SK-N-SH (cell line): ENCODE measurements at regions not wholly inside any gene's neighbourhood (a gene's known extent, or its start where the extent isn't known, plus 50 kb on each side); places are given as distances from the start of the nearest gene placed in this dataset.

Experiments
- CTCF ChIA-PET: fragments of 300-600, 350-600 bp; formaldehyde crosslinking; extraction: SDS; loops from one replicate; lab custom pipeline; 2021; lab: Yijun Ruan, JAX
- POLR2A ChIA-PET: fragments of 350-600 bp; sonication (Branson Sonifier 250); formaldehyde crosslinking; extraction: SDS; loops from one replicate; lab custom pipeline; 2020; ENCODE audit warnings: antibody characterized with exemption, inconsistent platforms; lab: Yijun Ruan, JAX
- DNase-seq: peaks from one replicate; pipeline ENCODE4 v3.0.0; 2012
- H2AFZ ChIP-seq: fragments of 200-600 bp; sonication (generic); 2 replicates; pipeline ENCODE4 v1.8.1; 2016; ENCODE audit warnings: antibody characterized with exemption, mild to moderate bottlenecking, low read depth
- H3F3A ChIP-seq: fragments of 200-600 bp; sonication (generic); replicated peaks from 2 replicates; pipeline ENCODE3; 2016; ENCODE audit warnings: antibody characterized with exemption, mild to moderate bottlenecking; ENCODE audit not compliant: insufficient read depth
- H3K27ac ChIP-seq, 2 experiments: fragments of 200-500 bp in 1 of 2; fragments of 200-600 bp in 1 of 2; sonication (Bioruptor generic) in 1 of 2; sonication (generic), shearing (Covaris generic) in 1 of 2; 2 replicates each; pipeline versions ENCODE4 v1.5.1 to v1.6.1; 2014 to 2016; ENCODE audit warnings: low read depth in 2 of 2, inconsistent platforms in 1 of 2, low read length in 1 of 2, mild to moderate bottlenecking in 1 of 2, mixed read lengths in 1 of 2
- H3K27me3 ChIP-seq: fragments of 200-600 bp; sonication (generic), shearing (Covaris generic); 2 replicates; pipeline ENCODE4 v1.6.1; 2016; ENCODE audit warnings: mixed run types; ENCODE audit not compliant: insufficient read depth
- H3K36me3 ChIP-seq, 2 experiments: fragments of 200-500 bp in 1 of 2; fragments of 200-600 bp in 1 of 2; sonication (Bioruptor generic) in 1 of 2; sonication (generic) in 1 of 2; replicated peaks in 1 of 2; 2 replicates each; pipeline versions ENCODE3 to v1.5.1; 2014 to 2016; ENCODE audit warnings: low read length in 1 of 2, mild to moderate bottlenecking in 1 of 2; ENCODE audit not compliant: insufficient read depth in 2 of 2, control insufficient read depth in 1 of 2
- H3K4me1 ChIP-seq, 2 experiments: fragments of 200-500 bp in 1 of 2; fragments of 200-600 bp in 1 of 2; sonication (Bioruptor generic) in 1 of 2; sonication (generic), shearing (Covaris generic) in 1 of 2; 2 replicates each; pipeline versions ENCODE4 v1.5.1 to v1.6.1; 2014 to 2016; ENCODE audit warnings: low read depth in 1 of 2, low read length in 1 of 2, mixed run types in 1 of 2; ENCODE audit not compliant: insufficient read depth in 2 of 2, control insufficient read depth in 1 of 2
- H3K4me2 ChIP-seq: fragments of 200-600 bp; sonication (generic), shearing (Covaris generic); 2 replicates; pipeline ENCODE4 v1.6.1; 2017; ENCODE audit warnings: mixed run types
- H3K4me3 ChIP-seq, 2 experiments: fragments of 200-500 bp in 1 of 2; fragments of 200-600 bp in 1 of 2; sonication (Bioruptor generic) in 1 of 2; sonication (generic), shearing (Covaris generic) in 1 of 2; 2 replicates each; pipeline versions ENCODE4 v1.5.1 to v1.8.1; 2014 to 2016; ENCODE audit warnings: low read depth in 2 of 2, inconsistent platforms in 1 of 2, low read length in 1 of 2, mild to moderate bottlenecking in 1 of 2, mixed read lengths in 1 of 2, moderate library complexity in 1 of 2
- H3K79me2 ChIP-seq: fragments of 200-600 bp; sonication (generic); 2 replicates; pipeline ENCODE4 v1.8.1; 2017; ENCODE audit warnings: mild to moderate bottlenecking; ENCODE audit not compliant: insufficient read depth
- H3K9ac ChIP-seq: fragments of 200-600 bp; sonication (generic); 2 replicates; pipeline ENCODE4 v1.6.1; 2017; ENCODE audit warnings: mixed run types
- H3K9me2 ChIP-seq: fragments of 200-600 bp; sonication (generic); 2 replicates; pipeline ENCODE4 v1.6.1; 2017; ENCODE audit warnings: mixed run types
- H3K9me3 ChIP-seq: fragments of 200-600 bp; sonication (generic); 2 replicates; pipeline ENCODE4 v1.6.1; 2017; ENCODE audit warnings: mixed run types, mild to moderate bottlenecking, moderate library complexity
- H4K20me1 ChIP-seq: fragments of 200-600 bp; sonication (generic); 2 replicates; pipeline ENCODE4 v1.6.1; 2017; ENCODE audit warnings: mild to moderate bottlenecking, mixed run types; ENCODE audit not compliant: insufficient read depth
- EP300 ChIP-seq, 2 experiments: IDR thresholded peaks; 2 replicates each; pipeline versions ENCODE4 v1.4.0 to v1.6.1; 2012; ENCODE audit warnings: borderline replicate concordance in 1 of 2, low read depth in 1 of 2, low read length in 1 of 2
- FOXJ3 ChIP-seq: sonication (generic); formaldehyde crosslinking; IDR thresholded peaks from 2 replicates; pipeline ENCODE4 v1.5.1; 2020; ENCODE audit warnings: mild to moderate bottlenecking, missing genetic modification reagents
- FOXM1 ChIP-seq: IDR thresholded peaks from 2 replicates; pipeline ENCODE4 v1.4.0; 2012; ENCODE audit warnings: low read depth, mild to moderate bottlenecking
- GATA2 ChIP-seq: sonication (generic); formaldehyde crosslinking; IDR thresholded peaks from 2 replicates; pipeline ENCODE4 v1.5.0; 2020; ENCODE audit warnings: mild to moderate bottlenecking, missing genetic modification reagents
- IRF3 ChIP-seq: fragments of 150-350 bp; IDR thresholded peaks from 2 replicates; pipeline ENCODE4 v1.6.1; 2016; ENCODE audit warnings: mild to moderate bottlenecking, low read depth, low read length
- JUND ChIP-seq: IDR thresholded peaks from 2 replicates; pipeline ENCODE4 v1.4.0; 2012
- MXI1 ChIP-seq: IDR thresholded peaks from 2 replicates; pipeline ENCODE4 v1.6.1; 2012; ENCODE audit warnings: mild to moderate bottlenecking, low read depth, low read length, improper control_type of control experiment
- RAD21 ChIP-seq: IDR thresholded peaks from 2 replicates; pipeline ENCODE4 v1.6.1; 2012; ENCODE audit warnings: mild to moderate bottlenecking, low read length
- RCOR1 ChIP-seq: fragments of 150-350 bp; IDR thresholded peaks from 2 replicates; pipeline ENCODE4 v1.6.1; 2017; ENCODE audit warnings: antibody characterized with exemption, low read length
- RXRA ChIP-seq: IDR thresholded peaks from 2 replicates; pipeline ENCODE4 v1.4.0; 2012; ENCODE audit warnings: low read depth, mild to moderate bottlenecking, borderline replicate concordance
- TCF12 ChIP-seq: IDR thresholded peaks from 2 replicates; pipeline ENCODE4 v1.4.0; 2012
- USF1 ChIP-seq: IDR thresholded peaks from 2 replicates; pipeline ENCODE4 v1.4.0; 2012; ENCODE audit warnings: low read depth, borderline replicate concordance
- USF2 ChIP-seq: fragments of 150-350 bp; IDR thresholded peaks from 2 replicates; pipeline ENCODE4 v1.6.1; 2017; ENCODE audit warnings: antibody characterized with exemption, low read length, low read depth, borderline replicate concordance
- YY1 ChIP-seq: IDR thresholded peaks from 2 replicates; pipeline ENCODE4 v1.4.0; 2012; ENCODE audit warnings: low read depth, mild to moderate bottlenecking
- ZBTB33 ChIP-seq: IDR thresholded peaks from 2 replicates; pipeline ENCODE4 v1.4.0; 2012; ENCODE audit warnings: low read depth, borderline replicate concordance
- WGBS: methylation state at CpG from one replicate; pipeline ENCODE4 v1.1.6; 2017; ENCODE audit warnings: low lambda C conversion rate; 5-methylcytosine and 5-hydroxymethylcytosine counted together

GRCh38 chr7:46511442-46512215 lies 590.6 kb upstream of the IGFBP3 start:
- H3K4me3 ChIP-seq = no peak overlapping the region
- ChIA-PET CTCF (no interaction called here), POLR2A (no interaction called here)
- H3K4me1 ChIP-seq = no peaks in the 10 kb centered on the region
- no peaks in the 10 kb centered on the region for H3K9me3 ChIP-seq
- WGBS = 37% methylated on average over 3 of the region's 3 CpGs
- H3K9ac ChIP-seq = no peak overlapping the region
- no peaks in the 10 kb centered on the region for H3K27me3 ChIP-seq
- H3K79me2 ChIP-seq = no peaks in the 10 kb centered on the region
- no peak overlapping the region for H3K4me2 ChIP-seq
- no peaks in the 10 kb centered on the region for H3F3A ChIP-seq
- no peak overlapping the region for H2AFZ ChIP-seq
- DNase-seq = no peak
- H3K9me2 ChIP-seq = no peaks in the 10 kb centered on the region
- no peaks in the 10 kb centered on the region for H3K36me3 ChIP-seq
- no peaks in the 10 kb centered on the region for H4K20me1 ChIP-seq
- TF ChIP-seq IRF3 (no peak), TCF12 (no peak), JUND (no peak)
- H3K27ac ChIP-seq = no peak overlapping the region

GRCh38 chr7:46508583-46508982 lies 587.5 kb upstream of the IGFBP3 start:
- Histone ChIP-seq H3K36me3 (no peaks in the 10 kb centered on the region), H3K4me3 (no peak overlapping the region), H2AFZ (no peak overlapping the region), H3K4me2 (no peak overlapping the region), H3F3A (no peaks in the 10 kb centered on the region), H3K27ac (peak overlapping the region in 1 of 2 experiments; percentile 16; a peak in 1 of 4 replicates), H3K4me1 (no peaks in the 10 kb centered on the region), H3K9me2 (no peaks in the 10 kb centered on the region), H3K9ac (no peak overlapping the region), H3K9me3 (no peaks in the 10 kb centered on the region), H3K79me2 (no peaks in the 10 kb centered on the region), H3K27me3 (no peaks in the 10 kb centered on the region), H4K20me1 (no peaks in the 10 kb centered on the region)
- TF ChIP-seq RXRA (no peak), RAD21 (0 out of 2 replicates have a peak, but pooled peaks have one; percentile 19), EP300 (IDR thresholded peaks at IDR 0.05; ENCODE audit: borderline replicate concordance in 1 of 2, low read depth in 1 of 2, low read length in 1 of 2) (peak in 1 of 2 experiments; percentile 29; a peak in 1 of 4 replicates)
- WGBS = 26% methylated on average over 2 of the region's 2 CpGs
- POLR2A ChIA-PET = no interaction called here
- no peak for DNase-seq
- CTCF ChIA-PET = no interaction called here

- H4K20me1 ChIP-seq = no peaks in the 10 kb centered on the region
- H3K27me3 ChIP-seq = no peaks in the 10 kb centered on the region
- H3F3A ChIP-seq = no peaks in the 10 kb centered on the region
- no peak overlapping the region for H3K9ac ChIP-seq
- H3K9me2 ChIP-seq = no peaks in the 10 kb centered on the region
- ChIA-PET POLR2A (no interaction called here), CTCF (no interaction called here)
- H3K79me2 ChIP-seq = no peaks in the 10 kb centered on the region
- no peak overlapping the region for H2AFZ ChIP-seq
- no peak overlapping the region for H3K4me2 ChIP-seq
- 85% methylated on average over 4 of the region's 4 CpGs for WGBS
- DNase-seq = no peak
- no peak overlapping the region for H3K4me3 ChIP-seq
- H3K4me1 ChIP-seq = no peaks in the 10 kb centered on the region
- no peak overlapping the region for H3K27ac ChIP-seq
- no peaks in the 10 kb centered on the region for H3K9me3 ChIP-seq
- H3K36me3 ChIP-seq = no peaks in the 10 kb centered on the region
- TF ChIP-seq RCOR1 (no peak), TCF12 (no peak), FOXJ3 (CRISPR knock-in tag) (no peak), JUND (no peak), FOXM1 (no peak), IRF3 (no peak), USF1 (no peak), GATA2 (CRISPR knock-in tag) (no peak), EP300 (IDR thresholded peaks at IDR 0.05; ENCODE audit: borderline replicate concordance in 1 of 2, low read depth in 1 of 2, low read length in 1 of 2) (no peak), USF2 (no peak), MXI1 (no peak), YY1 (no peak), ZBTB33 (no peak)
These were observed 586.5 kb upstream of the IGFBP3 start for GRCh38 chr7:46507560-46507959.
